Activated CD8-positive, alpha-beta memory T cell treated with anti-CD3 and anti-CD28 coated beads, Interleukin-2, amount 50 U/mL, for 4 hours (primary cell): ENCODE measurements at regions not wholly inside any gene's neighbourhood (a gene's known extent, or its start where the extent isn't known, plus 50 kb on each side); places are given as distances from the start of the nearest gene placed in this dataset.

Experiments used
- DNase-seq: peaks from one replicate; pipeline ENCODE4 v3.0.0-alpha.2; 2020

DNA sequence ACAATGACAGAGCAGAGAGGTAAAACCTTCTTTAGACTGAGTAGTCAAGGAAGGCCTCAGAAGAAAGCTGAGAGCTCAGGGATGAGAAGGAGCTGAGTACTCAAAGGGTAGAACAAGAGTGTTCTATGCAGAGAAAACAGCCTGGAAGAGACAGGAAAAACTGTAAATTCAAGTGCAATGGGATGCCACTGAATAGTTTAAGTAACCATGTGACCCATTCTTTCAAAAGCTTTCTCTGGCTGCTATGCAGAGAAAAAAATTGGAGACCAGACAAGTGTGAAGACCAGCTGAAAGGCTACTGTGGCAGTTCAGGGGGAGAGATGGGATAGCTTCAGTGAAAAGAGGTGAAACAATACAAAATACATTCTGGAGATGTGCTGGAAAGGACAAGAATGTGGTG, 61.3 kb upstream of the RNF38 start:
- no peak for DNase-seq

DNA sequence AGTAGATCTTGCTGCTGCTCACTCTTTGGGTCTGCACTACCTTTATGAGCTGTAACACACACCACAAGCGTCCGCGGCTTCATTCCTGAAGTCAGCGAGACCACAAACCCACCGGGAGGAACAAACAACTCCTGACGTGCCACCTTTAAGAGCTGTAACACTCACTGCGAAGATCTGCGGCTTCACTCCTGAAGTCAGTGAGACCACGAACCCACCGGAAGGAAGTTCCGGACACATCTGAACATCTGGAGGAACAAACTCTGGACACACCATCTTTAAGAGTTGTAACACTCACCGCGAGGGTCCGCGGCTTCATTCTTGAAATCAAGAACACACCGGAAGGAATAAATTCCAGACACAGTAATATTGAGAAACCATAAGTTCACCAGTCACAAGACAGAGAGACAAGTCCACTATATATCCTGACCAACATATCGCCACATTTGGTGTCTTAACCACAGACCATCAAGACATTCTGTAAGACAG, 58.4 kb upstream of the RNF38 start:
- DNase-seq: peak; percentile 62

GRCh38 chr9:36457836-36458429, 57.9 kb upstream of the RNF38 start:
- DNase-seq: no peak

- DNase-seq: no peak
These were observed 56.5 kb upstream of the RNF38 start for GRCh38 chr9:36456480-36457065.

- DNase-seq: no peak
These were observed 51.9 kb upstream of the RNF38 start for GRCh38 chr9:36451949-36452348.

GRCh38 chr9:36450110-36450732, 50.2 kb upstream of the RNF38 start:
- peak; percentile 19 for DNase-seq
